ENCODE measurements at regions not wholly inside any gene's neighbourhood (a gene's known extent, or its start where the extent isn't known, plus 50 kb on each side); places are given as distances from the start of the nearest gene placed in this dataset.

DNA sequence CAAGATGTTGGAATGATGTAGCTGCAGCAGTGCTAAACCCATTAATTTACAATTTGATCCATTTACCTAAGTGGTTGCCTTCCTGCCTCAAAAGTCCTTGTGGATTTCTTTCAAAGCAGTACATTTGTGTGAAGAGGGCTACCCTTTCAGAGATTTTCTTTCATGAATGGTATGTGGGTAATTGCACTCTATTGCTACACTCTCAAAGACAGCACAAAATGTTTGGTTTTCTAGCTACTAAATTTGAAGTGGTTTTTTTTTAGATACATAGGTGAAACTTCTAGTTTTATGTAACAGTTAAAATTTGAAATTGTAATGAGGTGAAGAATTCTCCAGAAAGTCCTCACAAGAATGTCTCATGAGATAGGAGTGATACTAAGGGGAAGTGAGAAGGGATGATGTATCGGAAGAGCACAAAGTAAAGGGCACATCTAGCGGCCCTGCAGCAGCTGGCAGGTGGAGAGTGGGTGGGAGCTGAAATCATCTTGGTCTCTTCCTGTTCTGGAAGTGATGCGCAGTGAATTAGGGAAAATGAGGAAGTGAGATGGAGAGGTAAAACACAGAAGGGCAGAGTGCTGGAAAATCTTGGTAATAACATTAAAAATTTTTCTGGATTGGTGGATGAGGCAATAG, 236.8 kb upstream of the MAN1A1 start:
- DNase-seq = no peak
- Histone ChIP-seq H3K36me3 (no peaks in the 10 kb centered on the region), H3K27me3 (no peaks in the 10 kb centered on the region), H3K4me3 (no peak overlapping the region), H3K4me1 (no peaks in the 10 kb centered on the region), H3K9me3 (no peaks in the 10 kb centered on the region), H3K27ac (no peak overlapping the region), H3K9ac (ENCODE audit: low read depth in 2 of 2, low read length in 2 of 2) (no peak overlapping the region)
- intact Hi-C loops (cut with DNase I) = no loop called here
- TF ChIP-seq CTCF (IDR thresholded peaks at IDR 0.05) = no peak

- DNase-seq = no peak
- no peak overlapping the region for H3K4me3 ChIP-seq
- no peaks in the 10 kb centered on the region for H3K9me3 ChIP-seq
- no peaks in the 10 kb centered on the region for H3K4me1 ChIP-seq
- H3K36me3 ChIP-seq = no peaks in the 10 kb centered on the region
- no peaks in the 10 kb centered on the region for H3K27me3 ChIP-seq
- no peak overlapping the region for H3K9ac ChIP-seq (ENCODE audit: low read depth in 2 of 2, low read length in 2 of 2)
- intact Hi-C loops (cut with DNase I) = no loop called here
- TF ChIP-seq CTCF (IDR thresholded peaks at IDR 0.05) = no peak
- no peak overlapping the region for H3K27ac ChIP-seq
Measured at GRCh38 chr6:119584088-119584487, 234.5 kb upstream of the MAN1A1 start.

GRCh38 chr6:119581220-119581619, 231.7 kb upstream of the MAN1A1 start:
- no peak for TF ChIP-seq CTCF (IDR thresholded peaks at IDR 0.05)
- intact Hi-C loops (cut with DNase I) = no loop called here
- no peaks in the 10 kb centered on the region for H3K9me3 ChIP-seq
- no peaks in the 10 kb centered on the region for H3K27me3 ChIP-seq
- no peak for DNase-seq
- H3K27ac ChIP-seq = no peak overlapping the region
- no peak overlapping the region for H3K4me3 ChIP-seq
- no peaks in the 10 kb centered on the region for H3K36me3 ChIP-seq
- H3K9ac ChIP-seq (ENCODE audit: low read depth in 2 of 2, low read length in 2 of 2) = no peak overlapping the region
- H3K4me1 ChIP-seq = no peaks in the 10 kb centered on the region

DNA sequence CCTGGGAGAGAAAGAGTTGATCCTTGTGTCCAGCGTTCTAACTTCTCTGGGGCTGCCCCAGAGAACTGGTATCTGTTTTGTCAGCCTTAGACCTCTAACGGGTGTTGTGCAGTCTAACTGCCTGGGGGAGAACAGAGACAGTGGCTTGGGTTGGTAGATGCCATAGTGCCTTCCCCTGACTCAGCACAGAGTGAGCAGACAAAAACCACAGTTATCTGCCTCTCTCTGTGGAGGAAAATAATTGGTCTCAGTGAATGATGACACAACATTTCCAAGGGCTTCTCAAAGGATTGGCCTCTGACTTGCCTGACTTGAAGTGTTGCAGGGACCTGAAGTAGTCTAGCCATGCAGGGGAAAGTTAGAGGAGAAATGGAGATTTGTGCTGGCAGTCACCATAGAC, 226.2 kb upstream of the MAN1A1 start:
- Histone ChIP-seq H3K36me3 (no peaks in the 10 kb centered on the region), H3K9me3 (no peaks in the 10 kb centered on the region), H3K4me3 (no peak overlapping the region), H3K27me3 (no peaks in the 10 kb centered on the region), H3K27ac (no peak overlapping the region), H3K9ac (ENCODE audit: low read depth in 2 of 2, low read length in 2 of 2) (no peak overlapping the region), H3K4me1 (no peaks in the 10 kb centered on the region)
- no peak for TF ChIP-seq CTCF (IDR thresholded peaks at IDR 0.05)
- intact Hi-C loops (cut with DNase I) = no loop called here
- no peak for DNase-seq

- H3K4me3 ChIP-seq = no peak overlapping the region
- H3K4me1 ChIP-seq = no peaks in the 10 kb centered on the region
- no peaks in the 10 kb centered on the region for H3K36me3 ChIP-seq
- H3K27me3 ChIP-seq = no peaks in the 10 kb centered on the region
- no peak overlapping the region for H3K27ac ChIP-seq
- no peak for TF ChIP-seq CTCF (IDR thresholded peaks at IDR 0.05)
- intact Hi-C loops (cut with DNase I) = no loop called here
- DNase-seq = no peak
- H3K9me3 ChIP-seq = no peaks in the 10 kb centered on the region
- no peak overlapping the region for H3K9ac ChIP-seq (ENCODE audit: low read depth in 2 of 2, low read length in 2 of 2)
Measured at GRCh38 chr6:119568580-119568979, 219.0 kb upstream of the MAN1A1 start.

Data from colonic mucosa (tissue), 4 donors.